Left ventricle myocardium inferior (tissue), 1 donor: ENCODE measurements at regions not wholly inside any gene's neighbourhood (a gene's known extent, or its start where the extent isn't known, plus 50 kb on each side); places are given as distances from the start of the nearest gene placed in this dataset.

Experiments
- DNase-seq: peaks from one replicate; pipeline ENCODE4 v3.0.0-alpha.2; 2020
- H3K27ac ChIP-seq: fragments of 200-600 bp; replicated peaks from 2 replicates; pipeline ENCODE4 v1.8.0; 2021
- H3K27me3 ChIP-seq: fragments of 200-600 bp; 2 replicates; pipeline ENCODE4 v1.8.0; 2021; ENCODE audit warnings: low read depth
- H3K36me3 ChIP-seq: fragments of 200-600 bp; 2 replicates; pipeline ENCODE4 v1.8.0; 2021
- H3K4me1 ChIP-seq: fragments of 200-600 bp; 2 replicates; pipeline ENCODE4 v1.8.0; 2021
- H3K4me3 ChIP-seq: fragments of 200-600 bp; 2 replicates; pipeline ENCODE4 v1.8.0; 2021; ENCODE audit warnings: mild to moderate bottlenecking, moderate library complexity
- H3K9me3 ChIP-seq: fragments of 200-600 bp; replicated peaks from 2 replicates; pipeline ENCODE4 v1.8.0; 2021
- CTCF ChIP-seq: fragments of 200-600 bp; IDR thresholded peaks from 2 replicates; pipeline ENCODE4 v1.8.0; 2021; ENCODE audit warnings: antibody characterized with exemption, mild to moderate bottlenecking, borderline replicate concordance
- intact Hi-C: fragments of 100-400 bp; cut with micrococcal nuclease; formaldehyde crosslinking; loops from one replicate; pipeline ENCODE4 v1.11.0; 2022
- donor health status: DM: no; HTN: yes; CAD: no; lungs with severe emphysema.

- Histone ChIP-seq H3K9me3 (no peaks in the 10 kb centered on the region), H3K4me1 (no peaks in the 10 kb centered on the region), H3K27me3 (no peaks in the 10 kb centered on the region), H3K4me3 (no peak overlapping the region), H3K27ac (no peak overlapping the region), H3K36me3 (no peaks in the 10 kb centered on the region)
- no peak for TF ChIP-seq CTCF
- intact Hi-C loops, result no loop called here
- no peak for DNase-seq
Observed at GRCh38 chr13:60689571-60689970, 292.6 kb downstream of the TDRD3 start.

- TF ChIP-seq CTCF, result no peak
Observed at GRCh38 chr13:60689076-60689475, 292.1 kb downstream of the TDRD3 start.

GRCh38 chr13:60679928-60680694 lies 283.1 kb downstream of the TDRD3 start:
- intact Hi-C loops, result no loop called here
- H3K36me3 ChIP-seq, result no peaks in the 10 kb centered on the region
- H3K27ac ChIP-seq, result no peak overlapping the region

More at GRCh38 chr13:60689076-60689475, 292.1 kb downstream of the TDRD3 start:
- no peak for DNase-seq
- Histone ChIP-seq H3K27ac (no peak overlapping the region), H3K27me3 (no peaks in the 10 kb centered on the region), H3K4me3 (no peak overlapping the region), H3K9me3 (no peaks in the 10 kb centered on the region), H3K4me1 (no peaks in the 10 kb centered on the region), H3K36me3 (no peaks in the 10 kb centered on the region)
- intact Hi-C loops, result no loop called here

GRCh38 chr13:60679131-60679530 lies 282.1 kb downstream of the TDRD3 start:
- Histone ChIP-seq H3K4me1 (no peaks in the 10 kb centered on the region), H3K9me3 (no peaks in the 10 kb centered on the region), H3K36me3 (no peaks in the 10 kb centered on the region), H3K4me3 (no peak overlapping the region), H3K27ac (no peak overlapping the region), H3K27me3 (no peaks in the 10 kb centered on the region)
- intact Hi-C loops, result no loop called here
- DNase-seq, result no peak
- TF ChIP-seq CTCF, result no peak

More at GRCh38 chr13:60679928-60680694, 283.1 kb downstream of the TDRD3 start:
- no peaks in the 10 kb centered on the region for H3K9me3 ChIP-seq
- no peak for DNase-seq
- no peak overlapping the region for H3K4me3 ChIP-seq
- no peak for TF ChIP-seq CTCF
- H3K27me3 ChIP-seq, result no peaks in the 10 kb centered on the region
- H3K4me1 ChIP-seq, result no peaks in the 10 kb centered on the region

GRCh38 chr13:60671386-60671785 lies 274.4 kb downstream of the TDRD3 start:
- H3K27me3 ChIP-seq, result peaks cover 6% of the 10 kb centered on the region
- H3K4me1 ChIP-seq, result no peaks in the 10 kb centered on the region
- no peaks in the 10 kb centered on the region for H3K36me3 ChIP-seq
- H3K4me3 ChIP-seq, result no peak overlapping the region
- peaks cover 16% of the 10 kb centered on the region for H3K9me3 ChIP-seq
- no peak overlapping the region for H3K27ac ChIP-seq
- TF ChIP-seq CTCF, result no peak
- intact Hi-C loops, result no loop called here
- no peak for DNase-seq
